BJ (cell line): ENCODE measurements at regions not wholly inside any gene's neighbourhood (a gene's known extent, or its start where the extent isn't known, plus 50 kb on each side); places are given as distances from the start of the nearest gene placed in this dataset.
"Not testable (repeated sequence)": the region's sequence is repeated elsewhere in the genome, so short reads cannot be mapped to it uniquely, and the experiment has no call there.

Experiments used
- CTCF ChIA-PET: fragments of 350-600 bp; formaldehyde crosslinking; extraction: SDS; loops from one replicate; lab custom pipeline; 2021; ENCODE audit warnings: antibody characterized with exemption, inconsistent platforms; lab: Yijun Ruan, JAX
- POLR2A ChIA-PET: fragments of 300-600 bp; sonication (Branson Sonifier 250); formaldehyde crosslinking; extraction: SDS; loops from one replicate; lab custom pipeline; 2021; ENCODE audit warnings: antibody characterized with exemption; lab: Charles Lee
- DNase-seq: peaks from one replicate; pipeline ENCODE4 v3.0.0-alpha.2; 2011; ENCODE audit warnings: low read depth
- H3K27me3 ChIP-seq: 2 replicates; pipeline ENCODE4 v1.6.0; 2011; ENCODE audit warnings: low read length; ENCODE audit not compliant: control insufficient read depth, insufficient read depth
- H3K36me3 ChIP-seq: 2 replicates; pipeline ENCODE4 v1.5.1; 2011; ENCODE audit warnings: low read length; ENCODE audit not compliant: control insufficient read depth, insufficient read depth
- H3K4me3 ChIP-seq: 2 replicates; pipeline ENCODE4 v1.5.1; 2011; ENCODE audit warnings: low read depth, mild to moderate bottlenecking, control low read depth, low read length
- CTCF ChIP-seq: IDR thresholded peaks from 2 replicates; pipeline ENCODE4 v1.5.1; 2011; ENCODE audit warnings: low read depth, mild to moderate bottlenecking, control low read depth, inconsistent platforms, low read length, moderate library complexity; ENCODE audit not compliant: insufficient read depth

DNA sequence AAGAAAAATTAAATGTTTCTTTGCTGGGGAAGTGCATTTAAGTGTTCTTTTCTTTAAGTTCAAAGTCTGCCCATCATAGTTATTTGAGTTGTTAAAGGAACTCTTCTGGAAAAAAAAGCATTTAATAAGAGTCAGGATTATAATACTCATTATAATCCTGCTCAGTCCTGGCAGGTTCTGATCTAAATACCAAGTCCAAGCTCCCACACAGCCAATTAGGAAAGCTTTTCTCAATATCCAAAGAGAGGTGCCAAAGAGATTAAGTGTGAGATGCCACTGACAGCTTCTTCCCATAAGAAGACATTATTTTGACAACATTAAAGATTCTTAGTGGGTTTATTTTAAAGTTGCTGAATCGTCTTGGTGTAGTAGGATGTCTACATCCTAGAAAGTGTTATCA is 235.2 kb upstream of the DAB2 start:
- no peak for DNase-seq
- Histone ChIP-seq H3K36me3 (no peaks in the 10 kb centered on the region), H3K27me3 (no peaks in the 10 kb centered on the region), H3K4me3 (no peak overlapping the region)
- TF ChIP-seq CTCF, result no peak
- ChIA-PET CTCF (no interaction called here), POLR2A (no interaction called here)

- ChIA-PET POLR2A (no interaction called here), CTCF (no interaction called here)
- no peak for DNase-seq
- no peaks in the 10 kb centered on the region for H3K27me3 ChIP-seq
- H3K36me3 ChIP-seq, result no peaks in the 10 kb centered on the region
- H3K4me3 ChIP-seq, result no peak overlapping the region
- no peak for TF ChIP-seq CTCF
These were observed 234.1 kb upstream of the DAB2 start for GRCh38 chr5:39658866-39659265.

- no peak for DNase-seq
- Histone ChIP-seq H3K4me3 (no peak overlapping the region), H3K36me3 (no peaks in the 10 kb centered on the region), H3K27me3 (no peaks in the 10 kb centered on the region)
- no peak for TF ChIP-seq CTCF
- ChIA-PET CTCF (no interaction called here), POLR2A (no interaction called here)
These were observed 233.2 kb upstream of the DAB2 start for GRCh38 chr5:39657943-39658342.

- ChIA-PET CTCF (no interaction called here), POLR2A (no interaction called here)
- DNase-seq, result no peak
- Histone ChIP-seq H3K36me3 (no peaks in the 10 kb centered on the region), H3K4me3 (no peak overlapping the region), H3K27me3 (no peaks in the 10 kb centered on the region)
- no peak for TF ChIP-seq CTCF
These were observed 231.8 kb upstream of the DAB2 start for GRCh38 chr5:39656600-39656999.

DNA sequence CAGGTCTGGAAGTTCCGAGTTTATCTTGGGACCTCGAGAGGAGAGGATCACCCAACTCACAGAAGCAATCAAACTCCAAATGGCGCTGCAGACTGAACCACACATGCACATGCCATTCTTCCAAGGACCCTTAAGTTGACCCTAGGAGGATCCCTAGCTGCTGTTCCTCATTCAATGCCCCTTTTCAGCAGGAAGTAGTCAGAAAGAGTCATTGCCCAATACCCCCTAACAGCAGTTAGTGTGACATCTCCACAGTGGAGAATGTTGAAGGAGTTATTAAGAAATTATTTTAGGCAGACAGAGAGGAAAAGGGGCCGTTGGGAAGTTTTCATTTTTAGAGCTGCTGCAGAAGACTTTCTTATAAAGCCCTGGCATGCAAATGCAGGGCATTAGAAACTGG is 229.9 kb upstream of the DAB2 start:
- Histone ChIP-seq H3K4me3 (no peak overlapping the region), H3K36me3 (no peaks in the 10 kb centered on the region), H3K27me3 (no peaks in the 10 kb centered on the region)
- POLR2A ChIA-PET, result no interaction called here
- CTCF ChIA-PET, result no interaction called here
- DNase-seq, result no peak
- TF ChIP-seq CTCF, result no peak

DNA sequence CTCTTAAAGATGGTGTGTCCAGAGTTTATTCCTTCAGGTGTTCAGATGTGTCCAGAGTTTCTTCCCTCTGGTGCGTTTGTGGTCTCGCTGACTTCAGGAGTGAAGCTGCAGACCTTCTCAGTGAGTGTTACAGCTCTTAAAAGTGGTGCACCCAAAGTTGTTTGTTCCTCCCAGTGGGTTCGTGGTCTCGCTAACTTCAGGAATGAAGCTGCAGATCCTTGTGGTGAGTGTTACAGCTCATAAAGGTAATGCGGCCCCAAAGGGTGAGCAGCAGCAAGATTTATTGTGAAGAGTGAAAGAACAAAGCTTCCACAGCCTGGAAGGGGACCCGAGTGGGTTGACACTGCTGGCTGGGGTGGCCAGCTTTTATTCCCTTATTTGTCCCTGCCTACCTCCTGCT is 227.7 kb upstream of the DAB2 start:
- H3K36me3 ChIP-seq, CTCF ChIA-PET, H3K27me3 ChIP-seq, POLR2A ChIA-PET, DNase-seq, H3K4me3 ChIP-seq: not testable (repeated sequence)
